Keratinocyte (primary cell): ENCODE measurements at regions not wholly inside any gene's neighbourhood (a gene's known extent, or its start where the extent isn't known, plus 50 kb on each side); places are given as distances from the start of the nearest gene placed in this dataset.
"Not testable (repeated sequence)": the region's sequence is repeated elsewhere in the genome, so short reads cannot be mapped to it uniquely, and the experiment has no call there.

ENCODE experiments used
- DNase-seq: peaks from one replicate; pipeline ENCODE4 v3.0.0-alpha.2; 2011; ENCODE audit warnings: low read depth, missing footprints, low spot score
- FAIRE-seq: peaks from 2 replicates; lab custom pipeline; 2011; peaks lifted over from hg19 to GRCh38; lab: Jason Lieb, UNC
- H2AFZ ChIP-seq: 2 replicates; pipeline ENCODE4 v1.6.0; 2012; ENCODE audit warnings: low read length, control low read depth, inconsistent platforms; ENCODE audit not compliant: control insufficient read depth
- H3K27ac ChIP-seq: 2 replicates; pipeline ENCODE4 v1.5.1; 2011; ENCODE audit warnings: low read length; ENCODE audit not compliant: control insufficient read depth, insufficient read depth
- H3K27me3 ChIP-seq: 3 replicates; pipeline ENCODE4 v1.6.0; 2011; ENCODE audit warnings: low read length; ENCODE audit not compliant: control insufficient read depth, insufficient read depth; ENCODE audit errors: extremely low read depth
- H3K36me3 ChIP-seq, 2 experiments: 2 replicates in 1 of 2; 3 replicates in 1 of 2; pipeline ENCODE4 v1.5.1; 2011; ENCODE audit warnings: low read length in 2 of 2, mild to moderate bottlenecking in 1 of 2; ENCODE audit not compliant: control insufficient read depth in 2 of 2, insufficient read depth in 2 of 2; ENCODE audit errors: extremely low read depth in 1 of 2
- H3K4me1 ChIP-seq: 3 replicates; pipeline ENCODE4 v1.5.1; 2011; ENCODE audit warnings: low read length; ENCODE audit not compliant: control insufficient read depth, insufficient read depth; ENCODE audit errors: extremely low read depth
- H3K4me2 ChIP-seq: 3 replicates; pipeline ENCODE4 v1.6.0; 2011; ENCODE audit warnings: low read depth, low read length; ENCODE audit not compliant: control insufficient read depth, insufficient read depth; ENCODE audit errors: extremely low read depth
- H3K4me3 ChIP-seq, 3 experiments: fragments of 200-600 bp in 1 of 3; sonication (generic) in 1 of 3; 2 replicates in 2 of 3; 3 replicates in 1 of 3; pipeline ENCODE4 v1.5.1; 2011 to 2016; ENCODE audit warnings: low read length in 3 of 3, mild to moderate bottlenecking in 3 of 3, control low read depth in 2 of 3, inconsistent platforms in 1 of 3, low read depth in 1 of 3, mixed read lengths in 1 of 3, mixed run types in 1 of 3, moderate library complexity in 1 of 3; ENCODE audit not compliant: control insufficient read depth in 2 of 3, insufficient read depth in 2 of 3; ENCODE audit errors: extremely low read depth in 1 of 3
- H3K79me2 ChIP-seq: 2 replicates; pipeline ENCODE4 v1.6.0; 2012; ENCODE audit warnings: low read length; ENCODE audit not compliant: control insufficient read depth, insufficient read depth
- H3K9ac ChIP-seq: 3 replicates; pipeline ENCODE4 v1.6.0; 2011; ENCODE audit warnings: low read length; ENCODE audit not compliant: control insufficient read depth, insufficient read depth; ENCODE audit errors: extremely low read depth
- H3K9me1 ChIP-seq: 3 replicates; pipeline ENCODE4 v1.6.0; 2011; ENCODE audit warnings: low read length; ENCODE audit not compliant: control insufficient read depth, insufficient read depth; ENCODE audit errors: extremely low read depth
- H3K9me3 ChIP-seq: 2 replicates; pipeline ENCODE4 v1.5.1; 2012; ENCODE audit warnings: low read depth, low read length; ENCODE audit not compliant: control insufficient read depth
- H4K20me1 ChIP-seq: 3 replicates; pipeline ENCODE4 v1.6.0; 2011; ENCODE audit warnings: low read length; ENCODE audit not compliant: control insufficient read depth, insufficient read depth; ENCODE audit errors: extremely low read depth
- dilution Hi-C: fragments of 300-500 bp; cut with MboI; formaldehyde crosslinking; loops from one replicate; pipeline ENCODE4 v1.7.0; 2020; ENCODE audit warnings: low sequenced_read_pairs; ENCODE audit not compliant: extremely low pct_ligation_motif_present

DNA sequence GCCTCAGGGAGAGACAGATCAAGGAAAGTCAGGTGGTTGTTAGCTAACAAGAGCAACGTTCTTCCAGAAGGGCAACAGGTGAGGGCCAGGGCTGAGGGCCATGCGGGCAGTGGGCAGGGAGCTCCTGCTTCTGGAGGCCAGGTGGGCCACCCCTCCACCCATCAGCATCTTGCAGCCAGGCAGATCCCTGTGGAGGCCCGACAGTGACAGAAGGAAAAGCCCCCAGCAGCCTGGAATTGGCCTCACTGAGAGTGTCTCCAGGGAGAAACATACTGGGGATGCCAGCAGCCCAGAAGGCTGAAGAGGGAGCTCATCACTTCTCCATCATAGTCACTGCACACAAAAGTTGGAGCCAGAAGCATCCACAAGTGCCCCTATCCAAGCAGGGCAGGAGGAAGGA lies 300.1 kb downstream of the BCL2L11 start:
- H3K27ac ChIP-seq, H3K4me3 ChIP-seq, H3K36me3 ChIP-seq, H3K9me3 ChIP-seq, H3K9me1 ChIP-seq, FAIRE-seq, H4K20me1 ChIP-seq, H3K9ac ChIP-seq, DNase-seq, dilution Hi-C loops, H3K4me2 ChIP-seq, H3K4me1 ChIP-seq, H2AFZ ChIP-seq, H3K27me3 ChIP-seq: not testable (repeated sequence)
- H3K79me2 ChIP-seq = peaks cover 23% of the 10 kb centered on the region

- H3K9me1 ChIP-seq, H3K4me3 ChIP-seq, H3K27ac ChIP-seq, H3K9me3 ChIP-seq, DNase-seq, H4K20me1 ChIP-seq, H3K4me1 ChIP-seq, H2AFZ ChIP-seq, dilution Hi-C loops, H3K27me3 ChIP-seq, FAIRE-seq, H3K9ac ChIP-seq, H3K4me2 ChIP-seq, H3K36me3 ChIP-seq: not testable (repeated sequence)
- H3K79me2 ChIP-seq = peaks cover 28% of the 10 kb centered on the region
These were observed 301.2 kb downstream of the BCL2L11 start for GRCh38 chr2:111421949-111422348.

DNA sequence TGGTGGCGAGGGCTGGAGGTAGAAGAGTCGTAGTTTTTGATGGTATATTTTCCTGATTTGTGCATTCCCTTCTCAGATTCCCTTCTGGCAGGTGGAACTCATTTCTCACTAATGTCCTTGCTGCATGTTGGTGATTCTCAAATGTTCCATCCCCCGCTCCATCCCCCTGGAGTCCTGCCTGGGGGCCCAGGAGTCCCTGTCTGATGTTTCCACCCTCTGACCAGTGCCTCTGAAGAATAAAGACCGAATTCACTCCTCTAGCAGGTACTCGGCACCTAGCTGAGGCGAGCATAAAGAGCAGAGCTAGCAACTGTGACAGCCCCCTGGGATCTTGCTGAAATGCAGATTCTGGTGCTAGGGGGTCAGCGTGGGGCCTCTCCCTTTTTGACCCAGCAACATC lies 301.8 kb downstream of the BCL2L11 start:
- H3K4me3 ChIP-seq, H3K9me3 ChIP-seq, DNase-seq, H3K9me1 ChIP-seq, dilution Hi-C loops, H3K9ac ChIP-seq, H3K4me1 ChIP-seq, H3K4me2 ChIP-seq, FAIRE-seq, H3K27ac ChIP-seq, H3K36me3 ChIP-seq, H2AFZ ChIP-seq, H4K20me1 ChIP-seq, H3K27me3 ChIP-seq: not testable (repeated sequence)
- peaks cover 33% of the 10 kb centered on the region for H3K79me2 ChIP-seq

DNA sequence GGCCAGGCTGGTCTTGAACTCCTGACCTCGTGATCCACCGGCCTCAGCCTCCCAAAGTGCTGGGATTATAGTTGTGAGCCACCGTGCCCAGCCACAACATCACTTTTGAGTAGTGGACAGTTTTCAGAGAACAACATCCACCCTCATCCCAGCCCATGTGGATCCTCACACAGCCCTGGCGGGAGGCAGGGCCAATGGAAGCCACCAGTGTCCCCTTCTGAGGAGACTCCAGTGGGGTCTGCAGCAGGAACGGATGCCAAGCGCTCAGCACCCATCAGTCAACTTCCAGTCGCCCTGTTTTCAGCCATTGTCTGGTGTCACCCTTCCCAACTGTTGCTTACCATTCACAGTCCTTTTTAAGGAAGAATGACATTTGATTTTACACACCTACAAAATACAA lies 302.5 kb downstream of the BCL2L11 start:
- H3K4me3 ChIP-seq, FAIRE-seq, H3K4me2 ChIP-seq, H3K4me1 ChIP-seq, H3K27ac ChIP-seq, H3K27me3 ChIP-seq, H3K9me1 ChIP-seq, H3K9ac ChIP-seq, dilution Hi-C loops, H3K9me3 ChIP-seq, H3K36me3 ChIP-seq, H4K20me1 ChIP-seq, DNase-seq, H2AFZ ChIP-seq: not testable (repeated sequence)
- peaks cover 31% of the 10 kb centered on the region for H3K79me2 ChIP-seq

- H3K9ac ChIP-seq, H3K4me3 ChIP-seq, H3K4me1 ChIP-seq, dilution Hi-C loops, H3K9me3 ChIP-seq, H3K4me2 ChIP-seq, H2AFZ ChIP-seq, FAIRE-seq, H4K20me1 ChIP-seq, H3K27me3 ChIP-seq, H3K27ac ChIP-seq, H3K36me3 ChIP-seq, H3K9me1 ChIP-seq, DNase-seq: not testable (repeated sequence)
- H3K79me2 ChIP-seq = peaks cover 37% of the 10 kb centered on the region
These were observed 303.5 kb downstream of the BCL2L11 start for GRCh38 chr2:111424176-111424575.
